Left ventricle myocardium inferior (tissue), 1 donor: ENCODE measurements at regions not wholly inside any gene's neighbourhood (a gene's known extent, or its start where the extent isn't known, plus 50 kb on each side); places are given as distances from the start of the nearest gene placed in this dataset.

ENCODE experiments used
- DNase-seq: peaks from one replicate; pipeline ENCODE4 v3.0.0-alpha.2; 2020
- H3K27ac ChIP-seq: fragments of 200-600 bp; replicated peaks from 2 replicates; pipeline ENCODE4 v1.8.0; 2021
- H3K27me3 ChIP-seq: fragments of 200-600 bp; 2 replicates; pipeline ENCODE4 v1.8.0; 2021; ENCODE audit warnings: low read depth
- H3K36me3 ChIP-seq: fragments of 200-600 bp; 2 replicates; pipeline ENCODE4 v1.8.0; 2021
- H3K4me1 ChIP-seq: fragments of 200-600 bp; 2 replicates; pipeline ENCODE4 v1.8.0; 2021
- H3K4me3 ChIP-seq: fragments of 200-600 bp; 2 replicates; pipeline ENCODE4 v1.8.0; 2021; ENCODE audit warnings: mild to moderate bottlenecking, moderate library complexity
- H3K9me3 ChIP-seq: fragments of 200-600 bp; replicated peaks from 2 replicates; pipeline ENCODE4 v1.8.0; 2021
- intact Hi-C: fragments of 100-400 bp; cut with micrococcal nuclease; formaldehyde crosslinking; loops from one replicate; pipeline ENCODE4 v1.11.0; 2022
- TF ChIP-seq, protein P1 (sequence below): fragments of 200-600 bp; IDR thresholded peaks from 2 replicates; pipeline ENCODE4 v1.8.0; 2021; ENCODE audit warnings: antibody characterized with exemption, mild to moderate bottlenecking, borderline replicate concordance
- donor health status: DM: no; HTN: yes; CAD: no; lungs with severe emphysema.

DNA sequence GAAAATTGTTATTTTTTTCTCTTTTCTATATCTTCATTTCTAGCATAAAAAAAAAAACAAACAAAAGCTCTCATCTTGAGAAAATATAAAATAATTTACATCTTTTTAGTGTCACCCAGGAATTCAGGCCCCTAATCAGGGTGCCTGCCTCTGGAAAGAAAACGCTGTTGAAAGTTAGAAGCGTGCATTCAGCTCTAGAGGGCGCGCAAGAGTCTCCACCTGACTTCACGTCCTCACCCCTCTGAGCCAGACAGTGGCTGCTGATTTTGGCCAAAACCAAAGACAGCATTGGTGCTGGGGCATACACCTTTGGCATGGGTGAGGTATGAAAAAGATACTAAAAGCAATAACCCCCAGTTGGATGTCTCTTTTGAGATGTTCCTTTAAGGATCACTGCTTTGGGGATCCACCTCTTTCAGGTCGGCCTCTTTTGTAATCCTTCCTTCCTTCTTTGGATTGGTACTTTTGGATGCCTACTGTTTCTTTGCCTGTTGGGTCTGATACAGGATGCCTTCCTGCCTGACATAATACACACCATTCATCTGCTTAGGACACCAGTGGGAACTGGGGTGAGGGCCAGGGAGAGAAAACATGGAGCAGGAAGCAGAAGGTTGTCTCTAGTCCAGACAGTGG is 77.6 kb upstream of the CHRM3 start:
- DNase-seq, result no peak
- Histone ChIP-seq H3K36me3 (no peaks in the 10 kb centered on the region), H3K4me3 (no peak overlapping the region), H3K27ac (no peak overlapping the region), H3K9me3 (no peaks in the 10 kb centered on the region), H3K27me3 (no peaks in the 10 kb centered on the region), H3K4me1 (no peaks in the 10 kb centered on the region)
- intact Hi-C loops, result no loop called here
- TF ChIP-seq, protein P1, sequence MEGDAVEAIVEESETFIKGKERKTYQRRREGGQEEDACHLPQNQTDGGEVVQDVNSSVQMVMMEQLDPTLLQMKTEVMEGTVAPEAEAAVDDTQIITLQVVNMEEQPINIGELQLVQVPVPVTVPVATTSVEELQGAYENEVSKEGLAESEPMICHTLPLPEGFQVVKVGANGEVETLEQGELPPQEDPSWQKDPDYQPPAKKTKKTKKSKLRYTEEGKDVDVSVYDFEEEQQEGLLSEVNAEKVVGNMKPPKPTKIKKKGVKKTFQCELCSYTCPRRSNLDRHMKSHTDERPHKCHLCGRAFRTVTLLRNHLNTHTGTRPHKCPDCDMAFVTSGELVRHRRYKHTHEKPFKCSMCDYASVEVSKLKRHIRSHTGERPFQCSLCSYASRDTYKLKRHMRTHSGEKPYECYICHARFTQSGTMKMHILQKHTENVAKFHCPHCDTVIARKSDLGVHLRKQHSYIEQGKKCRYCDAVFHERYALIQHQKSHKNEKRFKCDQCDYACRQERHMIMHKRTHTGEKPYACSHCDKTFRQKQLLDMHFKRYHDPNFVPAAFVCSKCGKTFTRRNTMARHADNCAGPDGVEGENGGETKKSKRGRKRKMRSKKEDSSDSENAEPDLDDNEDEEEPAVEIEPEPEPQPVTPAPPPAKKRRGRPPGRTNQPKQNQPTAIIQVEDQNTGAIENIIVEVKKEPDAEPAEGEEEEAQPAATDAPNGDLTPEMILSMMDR, result peak; percentile 34

- intact Hi-C loops, result no loop called here
- no peaks in the 10 kb centered on the region for H3K27me3 ChIP-seq
- TF ChIP-seq, protein P1, result no peak
These were observed 78.5 kb upstream of the CHRM3 start for GRCh38 chr1:239307886-239308285.

GRCh38 chr1:239306426-239306825 is 79.9 kb upstream of the CHRM3 start:
- no peaks in the 10 kb centered on the region for H3K27me3 ChIP-seq
- H3K4me1 ChIP-seq, result no peaks in the 10 kb centered on the region
- intact Hi-C loops, result no loop called here
- no peaks in the 10 kb centered on the region for H3K9me3 ChIP-seq
- H3K4me3 ChIP-seq, result no peak overlapping the region
- no peaks in the 10 kb centered on the region for H3K36me3 ChIP-seq
- TF ChIP-seq, protein P1, result no peak
- no peak overlapping the region for H3K27ac ChIP-seq
- no peak for DNase-seq

More at GRCh38 chr1:239307886-239308285, 78.5 kb upstream of the CHRM3 start:
- Histone ChIP-seq H3K4me3 (no peak overlapping the region), H3K36me3 (no peaks in the 10 kb centered on the region), H3K4me1 (no peaks in the 10 kb centered on the region), H3K9me3 (no peaks in the 10 kb centered on the region), H3K27ac (no peak overlapping the region)
- DNase-seq, result no peak

- intact Hi-C loops, result no loop called here
- TF ChIP-seq, protein P1, result no peak
- no peak overlapping the region for H3K27ac ChIP-seq
These were observed 83.1 kb upstream of the CHRM3 start for GRCh38 chr1:239303289-239303688.

GRCh38 chr1:239302696-239303095 is 83.7 kb upstream of the CHRM3 start:
- TF ChIP-seq, protein P1, result no peak
- no peaks in the 10 kb centered on the region for H3K9me3 ChIP-seq
- no peak overlapping the region for H3K27ac ChIP-seq
- no peaks in the 10 kb centered on the region for H3K36me3 ChIP-seq
- H3K27me3 ChIP-seq, result no peaks in the 10 kb centered on the region
- intact Hi-C loops, result no loop called here
- H3K4me1 ChIP-seq, result no peaks in the 10 kb centered on the region
- DNase-seq, result no peak
- H3K4me3 ChIP-seq, result no peak overlapping the region

More at GRCh38 chr1:239303289-239303688, 83.1 kb upstream of the CHRM3 start:
- no peak for DNase-seq
- H3K36me3 ChIP-seq, result no peaks in the 10 kb centered on the region
- H3K27me3 ChIP-seq, result no peaks in the 10 kb centered on the region
- H3K4me3 ChIP-seq, result no peak overlapping the region
- no peaks in the 10 kb centered on the region for H3K4me1 ChIP-seq
- no peaks in the 10 kb centered on the region for H3K9me3 ChIP-seq
